HepG2 (cell line): ENCODE measurements at regions not wholly inside any gene's neighbourhood (a gene's known extent, or its start where the extent isn't known, plus 50 kb on each side); places are given as distances from the start of the nearest gene placed in this dataset.

Source experiments
- EZH2 ChIP-seq: conservative IDR thresholded peaks from 2 replicates; pipeline ENCODE4 v1.6.1; 2012; ENCODE audit warnings: mild to moderate bottlenecking, low read depth, low read length, moderate library complexity
- HOXA9 ChIP-seq: sonication (generic); formaldehyde crosslinking; IDR thresholded peaks from 2 replicates; pipeline ENCODE4 v1.8.1; 2022; ENCODE audit warnings: missing genetic modification reagents, mild to moderate bottlenecking, moderate library complexity, borderline replicate concordance
- TARDBP ChIP-seq: sonication (generic); formaldehyde crosslinking; IDR thresholded peaks from 2 replicates; pipeline ENCODE4 v1.8.0; 2022; ENCODE audit warnings: mild to moderate bottlenecking, missing genetic modification reagents

GRCh38 chr10:109379186-109379585 is 544.1 kb downstream of the XPNPEP1 start:
- TF ChIP-seq HOXA9 (CRISPR knock-in tag) = no peak
- no peak for TF ChIP-seq EZH2
- TF ChIP-seq TARDBP (CRISPR knock-in tag) = no peak
